IMR-90 (cell line): ENCODE measurements at regions not wholly inside any gene's neighbourhood (a gene's known extent, or its start where the extent isn't known, plus 50 kb on each side); places are given as distances from the start of the nearest gene placed in this dataset.

Experiments used
- ATAC-seq: fragments of 200-7000 bp; cut with Tn5 transposase; 2 replicates; pipeline ENCODE4 v1.9.1; 2020; ENCODE audit warnings: low read depth, mild to moderate bottlenecking, moderate library complexity
- BruUV-seq: library from RNA; stranded (reverse); fragments of 400-500 nt; replicated peaks from 2 replicates; lab custom pipeline; 2021; lab: Mats Ljungman, UMichigan
- CTCF ChIA-PET: fragments of 300-600 bp; formaldehyde crosslinking; extraction: SDS; loops from one replicate; lab custom pipeline; 2021; ENCODE audit warnings: antibody characterized with exemption; lab: Yijun Ruan, JAX
- POLR2A ChIA-PET: fragments of 300-600 bp; sonication (Branson Sonifier 250); formaldehyde crosslinking; loops from one replicate; lab custom pipeline; 2022; ENCODE audit warnings: antibody characterized with exemption; ENCODE audit not compliant: unreplicated experiment; lab: Charles Lee
- DNase-seq: peaks from one replicate; pipeline ENCODE4 v3.0.0; 2013
- H2AFZ ChIP-seq: replicated peaks from 2 replicates; pipeline ENCODE3; 2013; ENCODE audit warnings: low read length, mild to moderate bottlenecking; ENCODE audit not compliant: poor library complexity
- H2AK5ac ChIP-seq: 2 replicates; pipeline ENCODE4 v1.6.1; 2013; ENCODE audit warnings: low read depth, low read length, inconsistent platforms
- H2AK9ac ChIP-seq: replicated peaks from 2 replicates; pipeline ENCODE3; 2013; ENCODE audit warnings: mild to moderate bottlenecking, low read depth, low read length, moderate library complexity; ENCODE audit not compliant: poor library complexity
- H2BK120ac ChIP-seq: 2 replicates; pipeline ENCODE4 v1.6.1; 2013; ENCODE audit warnings: low read depth, low read length, inconsistent platforms
- H2BK15ac ChIP-seq: 3 replicates; pipeline ENCODE4 v1.6.1; 2013; ENCODE audit warnings: low read depth, low read length, inconsistent platforms
- H2BK20ac ChIP-seq: 2 replicates; pipeline ENCODE4 v1.6.1; 2013; ENCODE audit warnings: low read depth, mild to moderate bottlenecking, inconsistent platforms, low read length, moderate library complexity
- H2BK5ac ChIP-seq: 2 replicates; pipeline ENCODE4 v1.6.1; 2013; ENCODE audit warnings: mild to moderate bottlenecking, low read depth, low read length, inconsistent platforms; ENCODE audit not compliant: poor library complexity, severe bottlenecking
- H3K14ac ChIP-seq: replicated peaks from 2 replicates; pipeline ENCODE4 v1.6.1; 2013; ENCODE audit warnings: low read depth, low read length, inconsistent platforms
- H3K18ac ChIP-seq: 2 replicates; pipeline ENCODE4 v1.6.1; 2013; ENCODE audit warnings: low read depth, low read length, control low read depth
- H3K23ac ChIP-seq: 2 replicates; pipeline ENCODE4 v1.6.1; 2013; ENCODE audit warnings: low read depth, low read length, inconsistent platforms
- H3K27ac ChIP-seq: 2 replicates; pipeline ENCODE4 v1.5.1; 2013; ENCODE audit warnings: mild to moderate bottlenecking, control low read depth, low read length; ENCODE audit not compliant: insufficient read depth
- H3K27me3 ChIP-seq: 2 replicates; pipeline ENCODE4 v1.6.1; 2013; ENCODE audit warnings: low read length; ENCODE audit not compliant: control insufficient read depth, insufficient read depth
- H3K36me3 ChIP-seq: 2 replicates; pipeline ENCODE4 v1.6.1; 2013; ENCODE audit warnings: low read length, mixed read lengths; ENCODE audit not compliant: control insufficient read depth, insufficient read depth
- H3K4ac ChIP-seq: 2 replicates; pipeline ENCODE4 v1.6.1; 2013; ENCODE audit warnings: low read depth, low read length, inconsistent platforms
- H3K4me1 ChIP-seq: 2 replicates; pipeline ENCODE4 v1.6.1; 2013; ENCODE audit warnings: low read length, mixed read lengths; ENCODE audit not compliant: control insufficient read depth, insufficient read depth
- H3K4me2 ChIP-seq: 2 replicates; pipeline ENCODE4 v1.6.1; 2013; ENCODE audit warnings: low read depth, mild to moderate bottlenecking, control low read depth, low read length, moderate library complexity
- H3K4me3 ChIP-seq: 2 replicates; pipeline ENCODE4 v1.5.1; 2013; ENCODE audit warnings: low read depth, mild to moderate bottlenecking, control low read depth, low read length, moderate library complexity; ENCODE audit not compliant: insufficient read depth
- H3K56ac ChIP-seq: 2 replicates; pipeline ENCODE4 v1.6.1; 2013; ENCODE audit warnings: low read length, inconsistent platforms; ENCODE audit not compliant: insufficient read depth; ENCODE audit errors: extremely low read depth
- H3K79me1 ChIP-seq, 2 experiments: 2 replicates each; pipeline ENCODE4 v1.6.1; 2013; ENCODE audit warnings: low read length in 2 of 2, inconsistent platforms in 1 of 2, low read depth in 1 of 2
- H3K9ac ChIP-seq: 2 replicates; pipeline ENCODE4 v1.6.1; 2013; ENCODE audit warnings: low read depth, low read length, control low read depth
- H3K9me1 ChIP-seq: 2 replicates; pipeline ENCODE4 v1.6.1; 2013; ENCODE audit warnings: low read length, inconsistent platforms; ENCODE audit not compliant: insufficient read depth
- H3K9me3 ChIP-seq: 2 replicates; pipeline ENCODE4 v1.6.1; 2013; ENCODE audit warnings: low read length; ENCODE audit not compliant: control insufficient read depth, insufficient read depth
- H4K20me1 ChIP-seq: 2 replicates; pipeline ENCODE4 v1.6.1; 2013; ENCODE audit warnings: low read length, inconsistent platforms; ENCODE audit not compliant: insufficient read depth
- H4K5ac ChIP-seq: 2 replicates; pipeline ENCODE4 v1.6.1; 2013; ENCODE audit warnings: mild to moderate bottlenecking, low read depth, low read length, control low read depth
- H4K8ac ChIP-seq, 2 experiments: 2 replicates each; pipeline ENCODE4 v1.6.1; 2013; ENCODE audit warnings: low read depth in 2 of 2, low read length in 2 of 2, control low read depth in 1 of 2, inconsistent platforms in 1 of 2
- H4K91ac ChIP-seq: 2 replicates; pipeline ENCODE4 v1.6.1; 2013; ENCODE audit warnings: low read depth, low read length, inconsistent platforms; ENCODE audit not compliant: insufficient read depth
- BHLHE40 ChIP-seq: fragments of 150-350 bp; IDR thresholded peaks from 2 replicates; pipeline ENCODE4 v1.6.1; 2016; ENCODE audit warnings: mild to moderate bottlenecking, low read depth, low read length
- CEBPB ChIP-seq: IDR thresholded peaks from 2 replicates; pipeline ENCODE4 v1.6.1; 2012; ENCODE audit warnings: low read depth, low read length, improper control_type of control experiment
- CHD1 ChIP-seq: IDR thresholded peaks from 2 replicates; pipeline ENCODE4 v1.6.1; 2012; ENCODE audit warnings: low read depth, low read length, improper control_type of control experiment
- CTCF ChIP-seq: conservative IDR thresholded peaks from 2 replicates; pipeline ENCODE4 v1.5.1; 2012; ENCODE audit warnings: mild to moderate bottlenecking, low read depth, low read length, improper control_type of control experiment
- ELK1 ChIP-seq: fragments of 150-350 bp; IDR thresholded peaks from 2 replicates; pipeline ENCODE4 v1.6.1; 2016; ENCODE audit warnings: low read depth, mild to moderate bottlenecking, low read length, moderate library complexity, borderline replicate concordance
- FOS ChIP-seq: fragments of 150-350 bp; IDR thresholded peaks from 2 replicates; pipeline ENCODE4 v1.6.1; 2016; ENCODE audit warnings: low read depth, low read length
- MAFK ChIP-seq: IDR thresholded peaks from 2 replicates; pipeline ENCODE4 v1.6.1; 2012; ENCODE audit warnings: low read depth, low read length, improper control_type of control experiment
- MAZ ChIP-seq: IDR thresholded peaks from 2 replicates; pipeline ENCODE4 v1.6.1; 2012; ENCODE audit warnings: low read depth, mild to moderate bottlenecking, low read length, improper control_type of control experiment, moderate library complexity, borderline replicate concordance
- MXI1 ChIP-seq: IDR thresholded peaks from 2 replicates; pipeline ENCODE4 v1.6.1; 2012; ENCODE audit warnings: low read depth, mild to moderate bottlenecking, low read length, moderate library complexity, borderline replicate concordance
- NFE2L2 ChIP-seq: fragments of 150-350 bp; IDR thresholded peaks from 2 replicates; pipeline ENCODE4 v1.6.1; 2016; ENCODE audit warnings: low read depth, mild to moderate bottlenecking, low read length
- POLR2A ChIP-seq: IDR thresholded peaks from 2 replicates; pipeline ENCODE4 v1.6.1; 2012; ENCODE audit warnings: mild to moderate bottlenecking, low read depth, low read length
- RAD21 ChIP-seq: IDR thresholded peaks from 2 replicates; pipeline ENCODE4 v1.6.1; 2012; ENCODE audit warnings: low read length, improper control_type of control experiment
- RCOR1 ChIP-seq: IDR thresholded peaks from 2 replicates; pipeline ENCODE4 v1.6.1; 2012; ENCODE audit warnings: mild to moderate bottlenecking, low read length, improper control_type of control experiment; ENCODE audit not compliant: insufficient replicate concordance
- RFX5 ChIP-seq: IDR thresholded peaks from 2 replicates; pipeline ENCODE4 v1.8.0; 2012; ENCODE audit warnings: low read depth, mild to moderate bottlenecking, low read length, moderate library complexity
- SMC3 ChIP-seq: fragments of 150-350 bp; IDR thresholded peaks from 2 replicates; pipeline ENCODE4 v1.6.1; 2016; ENCODE audit warnings: low read depth, mild to moderate bottlenecking, antibody characterized with exemption, low read length, moderate library complexity
- USF2 ChIP-seq: fragments of 150-350 bp; IDR thresholded peaks from 2 replicates; pipeline ENCODE4 v1.6.1; 2017; ENCODE audit warnings: mild to moderate bottlenecking, antibody characterized with exemption, low read length, low read depth
- WGBS, 2 experiments: methylation state at CpG; one replicate each; pipeline versions ENCODE4 v1.1.5 to v1.1.7; 2013; ENCODE audit warnings: missing lambda C conversion rate in 2 of 2; ENCODE audit not compliant: insufficient read length in 1 of 2; ENCODE audit errors: extremely low coverage in 2 of 2; 5-methylcytosine and 5-hydroxymethylcytosine counted together
- dilution Hi-C: fragments of 300-500 bp; cut with HindIII; formaldehyde crosslinking; loops from one replicate; pipeline ENCODE4 v1.14.3; 2018; ENCODE audit warnings: low sequenced_read_pairs; ENCODE audit not compliant: unreplicated experiment
- in situ Hi-C: fragments of 300-500 bp; cut with MboI; formaldehyde crosslinking; loops from 3 replicates; pipeline ENCODE4 v1.14.3; 2019; ENCODE audit warnings: low sequenced_read_pairs, inconsistent platforms, mixed read lengths
- intact Hi-C: fragments of 100-400 bp; cut with micrococcal nuclease; formaldehyde crosslinking; loops from 2 replicates; pipeline ENCODE4 v1.10.0; 2022

- no peak overlapping the region for H3K14ac ChIP-seq
- H3K27ac ChIP-seq: no peak overlapping the region
- no peaks in the 10 kb centered on the region for H3K9me3 ChIP-seq
- H4K8ac ChIP-seq: no peak overlapping the region
- ATAC-seq: no peak
- no CpG with 5 or more reads among the region's 9 CpGs for WGBS, 2 experiments
- no peaks in the 10 kb centered on the region for H4K20me1 ChIP-seq
- H2AFZ ChIP-seq: no peak overlapping the region
- no peak overlapping the region for H2BK120ac ChIP-seq
- no peak overlapping the region for H4K5ac ChIP-seq
- intact Hi-C loops (no loop called here), in situ Hi-C loops (no loop called here), dilution Hi-C loops (no loop called here)
- no peak for TF ChIP-seq ELK1
- TF ChIP-seq BHLHE40: no peak
- TF ChIP-seq CEBPB: no peak
- no peak for TF ChIP-seq CTCF
- TF ChIP-seq POLR2A: no peak
- TF ChIP-seq RFX5: no peak
- TF ChIP-seq SMC3: no peak
- TF ChIP-seq RAD21: no peak
- no peak for TF ChIP-seq MAZ
- no peak for TF ChIP-seq USF2
- TF ChIP-seq RCOR1: no peak
- TF ChIP-seq FOS: no peak
- no peak for TF ChIP-seq MAFK
- TF ChIP-seq CHD1: no peak
- TF ChIP-seq MXI1: no peak
- TF ChIP-seq NFE2L2: no peak
- DNase-seq: peak; percentile 15
- no peak overlapping the region for H3K4ac ChIP-seq
- peaks cover 5% of the 10 kb centered on the region for H3K9me1 ChIP-seq
- H3K27me3 ChIP-seq: peaks cover 16% of the 10 kb centered on the region
- ChIA-PET CTCF (no interaction called here), POLR2A (no interaction called here)
- no peak overlapping the region for H2AK9ac ChIP-seq
- no peak overlapping the region for H3K23ac ChIP-seq
- H2BK15ac ChIP-seq: 0 out of 3 replicates have a peak overlapping the region, but pooled peaks have one; percentile 46
- H3K36me3 ChIP-seq: no peaks in the 10 kb centered on the region
- no peak overlapping the region for H4K91ac ChIP-seq
- H3K79me1 ChIP-seq: no peaks in the 10 kb centered on the region
- H3K4me3 ChIP-seq: no peak overlapping the region
- H3K4me1 ChIP-seq: peaks cover 8% of the 10 kb centered on the region
- no peak overlapping the region for H3K56ac ChIP-seq
- no peak overlapping the region for H2BK5ac ChIP-seq
- no peak overlapping the region for H3K18ac ChIP-seq
- H2BK20ac ChIP-seq: no peak overlapping the region
- H2AK5ac ChIP-seq: no peak overlapping the region
- no peak overlapping the region for H3K9ac ChIP-seq
- BruUV-seq: no TSS peak
- no peak overlapping the region for H3K4me2 ChIP-seq
These were observed 283.7 kb upstream of the GATB start for GRCh38 chr4:152044331-152045036.
